GM12878 (cell line): ENCODE measurements at regions not wholly inside any gene's neighbourhood (a gene's known extent, or its start where the extent isn't known, plus 50 kb on each side); places are given as distances from the start of the nearest gene placed in this dataset.

ENCODE experiments used
- ATAC-seq: fragments of 200-7000 bp; cut with Tn5 transposase; 3 replicates; pipeline ENCODE4 v1.9.1; 2020; ENCODE audit warnings: mild to moderate bottlenecking, moderate library complexity
- BruUV-seq: library from RNA; stranded (reverse); fragments of 400-500 nt; replicated peaks from 2 replicates; lab custom pipeline; 2021; lab: Mats Ljungman, UMichigan
- CTCF ChIA-PET: fragments of 300-600 bp; sonication (Branson Sonifier 250); formaldehyde crosslinking; extraction: SDS; loops from one replicate; lab custom pipeline; 2021; ENCODE audit warnings: inconsistent platforms; lab: Yijun Ruan, JAX
- POLR2A ChIA-PET: fragments of 350-600 bp; formaldehyde crosslinking; extraction: SDS; loops from one replicate; lab custom pipeline; 2021; ENCODE audit warnings: inconsistent platforms; lab: Charles Lee
- RAD21 ChIA-PET: fragments of 300-600 bp; sonication (Branson Sonifier 250); formaldehyde crosslinking; loops from one replicate; lab custom pipeline; 2023; ENCODE audit warnings: antibody characterized with exemption; ENCODE audit not compliant: unreplicated experiment; lab: Charles Lee
- SMC1A ChIA-PET: fragments of 300-600 bp; sonication (Branson Sonifier 250); formaldehyde crosslinking; loops from one replicate; lab custom pipeline; 2023; ENCODE audit not compliant: unreplicated experiment, uncharacterized antibody; lab: Charles Lee
- DNase-seq: peaks from one replicate; pipeline ENCODE4 v3.0.0-alpha.2; 2011; ENCODE audit warnings: low read depth, low spot score
- FAIRE-seq: peaks from 3 replicates; lab custom pipeline; 2011; peaks lifted over from hg19 to GRCh38; lab: Jason Lieb, UNC
- H2AFZ ChIP-seq: 2 replicates; pipeline ENCODE4 v1.6.0; 2011; ENCODE audit warnings: low read depth, low read length, control low read depth; ENCODE audit not compliant: control insufficient read depth
- H3K27ac ChIP-seq: 2 replicates; pipeline ENCODE4 v1.5.1; 2011; ENCODE audit warnings: control low read depth; ENCODE audit not compliant: control insufficient read depth, insufficient read depth
- H3K27me3 ChIP-seq, 2 experiments: replicated peaks in 1 of 2; 2 replicates each; pipeline versions ENCODE4 v1.6.0 to v1.6.1; 2011; ENCODE audit warnings: low read length in 1 of 2; ENCODE audit not compliant: control insufficient read depth in 2 of 2, insufficient read depth in 2 of 2
- H3K36me3 ChIP-seq, 2 experiments: 2 replicates each; pipeline ENCODE4 v1.5.1; 2011; ENCODE audit warnings: low read length in 1 of 2; ENCODE audit not compliant: control insufficient read depth in 2 of 2, insufficient read depth in 2 of 2
- H3K4me1 ChIP-seq: 2 replicates; pipeline ENCODE4 v1.6.1; 2011; ENCODE audit warnings: mild to moderate bottlenecking, low read length, moderate library complexity, mixed read lengths; ENCODE audit not compliant: control insufficient read depth, insufficient read depth
- H3K4me2 ChIP-seq: 2 replicates; pipeline ENCODE4 v1.6.0; 2011; ENCODE audit warnings: control low read depth; ENCODE audit not compliant: control insufficient read depth, insufficient read depth
- H3K4me3 ChIP-seq: fragments of 200-600 bp; sonication (generic); 2 replicates; pipeline ENCODE4 v1.5.1; 2016
- H3K79me2 ChIP-seq: 2 replicates; pipeline ENCODE4 v1.6.0; 2011; ENCODE audit warnings: low read length; ENCODE audit not compliant: control insufficient read depth, insufficient read depth
- H3K9ac ChIP-seq: 2 replicates; pipeline ENCODE4 v1.8.0; 2011; ENCODE audit warnings: low read length, control low read depth, mixed read lengths; ENCODE audit not compliant: control insufficient read depth, insufficient read depth
- H3K9me3 ChIP-seq: replicated peaks from 3 replicates; pipeline ENCODE4 v1.5.1; 2011; ENCODE audit warnings: mild to moderate bottlenecking, low read length; ENCODE audit not compliant: control insufficient read depth, insufficient read depth
- H4K20me1 ChIP-seq: 2 replicates; pipeline ENCODE4 v1.6.0; 2011; ENCODE audit not compliant: control insufficient read depth, insufficient read depth
- ATF7 ChIP-seq: fragments of 450-650 bp; IDR thresholded peaks from 2 replicates; pipeline ENCODE4 v1.6.1; 2016; ENCODE audit warnings: low read depth, mild to moderate bottlenecking
- BCL11A ChIP-seq: IDR thresholded peaks from 2 replicates; pipeline ENCODE4 v1.6.1; 2011; ENCODE audit warnings: low read depth, low read length
- CBX3 ChIP-seq: fragments of 200-600 bp; sonication (generic); IDR thresholded peaks from 2 replicates; pipeline ENCODE4 v1.6.1; 2016; ENCODE audit warnings: low read depth, borderline replicate concordance
- CTCF ChIP-seq, 3 experiments: IDR thresholded peaks in 2 of 3; conservative IDR thresholded peaks in 1 of 3; 2 replicates each; pipeline ENCODE4 v1.5.1; 2011; ENCODE audit warnings: low read depth in 3 of 3, low read length in 3 of 3, mild to moderate bottlenecking in 3 of 3, control low read depth in 2 of 3, moderate library complexity in 2 of 3, inconsistent platforms in 1 of 3, mixed read lengths in 1 of 3; ENCODE audit not compliant: control insufficient read depth in 2 of 3, insufficient read depth in 1 of 3; ENCODE audit errors: extremely low read depth in 1 of 3
- LARP7 ChIP-seq: fragments of 450-650 bp; IDR thresholded peaks from 2 replicates; pipeline ENCODE4 v1.6.1; 2017; ENCODE audit warnings: mild to moderate bottlenecking
- MEF2B ChIP-seq: fragments of 450-650 bp; IDR thresholded peaks from 2 replicates; pipeline ENCODE4 v1.6.1; 2018; ENCODE audit warnings: mild to moderate bottlenecking, moderate library complexity; ENCODE audit not compliant: partially characterized antibody, poor library complexity, severe bottlenecking
- SIX5 ChIP-seq: IDR thresholded peaks from 2 replicates; pipeline ENCODE4 v1.6.1; 2011; ENCODE audit warnings: mild to moderate bottlenecking, low read depth, low read length, moderate library complexity; ENCODE audit not compliant: severe bottlenecking
- SMAD5 ChIP-seq: IDR thresholded peaks from 2 replicates; pipeline ENCODE4 v1.6.1; 2016; ENCODE audit warnings: antibody characterized with exemption, low read depth
- ZBTB11 ChIP-seq: fragments of 450-650 bp; formaldehyde crosslinking; IDR thresholded peaks from 2 replicates; pipeline ENCODE4 v1.5.0; 2022; ENCODE audit warnings: mild to moderate bottlenecking, missing genetic modification characterization
- ZBTB4 ChIP-seq: fragments of 450-650 bp; formaldehyde crosslinking; IDR thresholded peaks from 2 replicates; pipeline ENCODE4 v1.4.0; 2022; ENCODE audit warnings: mild to moderate bottlenecking, moderate library complexity
- ZNF217 ChIP-seq: fragments of 450-650 bp; IDR thresholded peaks from 2 replicates; pipeline ENCODE4 v1.6.1; 2017; ENCODE audit warnings: antibody characterized with exemption, mild to moderate bottlenecking
- ZNF687 ChIP-seq: fragments of 450-650 bp; IDR thresholded peaks from 2 replicates; pipeline ENCODE4 v1.6.1; 2017; ENCODE audit warnings: mild to moderate bottlenecking, moderate library complexity
- WGBS: methylation state at CpG from one replicate; pipeline ENCODE4 v1.1.6; 2016; ENCODE audit warnings: low lambda C conversion rate; ENCODE audit not compliant: insufficient replicate concordance, insufficient coverage; ENCODE audit errors: missing lambda C conversion rate; 5-methylcytosine and 5-hydroxymethylcytosine counted together
- in situ Hi-C: fragments of 300-500 bp; cut with MboI; formaldehyde crosslinking; loops from 9 replicates; pipeline ENCODE4 v1.14.3; 2018; ENCODE audit warnings: mixed read lengths
- intact Hi-C: fragments of 100-400 bp; cut with micrococcal nuclease; formaldehyde crosslinking; loops from one replicate; pipeline ENCODE4 v1.14.2; 2022; ENCODE audit not compliant: unreplicated experiment

- Histone ChIP-seq H3K4me3 (no peak overlapping the region), H4K20me1 (no peaks in the 10 kb centered on the region), H3K27ac (no peak overlapping the region), H3K4me1 (no peaks in the 10 kb centered on the region), H3K9ac (no peak overlapping the region), H2AFZ (no peak overlapping the region), H3K36me3 (no peaks in the 10 kb centered on the region), H3K4me2 (no peak overlapping the region), H3K79me2 (no peaks in the 10 kb centered on the region), H3K9me3 (no peaks in the 10 kb centered on the region), H3K27me3 (no peaks in the 10 kb centered on the region)
- no peak for DNase-seq
- in situ Hi-C loops: loop anchor here (25.0 kb wide), 2 partner anchors 1619 to 1919 kb away; no protein-coding TSS in a partner anchor
- no TSS peak for BruUV-seq
- WGBS: 0% methylated on average over 1 of the region's 1 CpG
- ChIA-PET POLR2A (no interaction called here), SMC1A (no interaction called here), RAD21 (no interaction called here), CTCF (no interaction called here)
- FAIRE-seq: no peak
- intact Hi-C loops: no loop called here
- peak; percentile 65 for ATAC-seq
- TF ChIP-seq MEF2B (peak; percentile 62), ZNF217 (no peak), CBX3 (no peak), ZNF687 (no peak), ZBTB4 (CRISPR knock-in tag) (no peak), ATF7 (0 out of 2 replicates have a peak, but pooled peaks have one; percentile 12), LARP7 (no peak), CTCF (IDR thresholded peaks at IDR 0.05 in 2 of 3, conservative IDR thresholded peaks at IDR 0.05 in 1 of 3; ENCODE audit: control insufficient read depth in 2 of 3, extremely low read depth in 1 of 3, insufficient read depth in 1 of 3, low read depth in 3 of 3, low read length in 3 of 3) (no peak), ZBTB11 (CRISPR knock-in tag) (no peak), SIX5 (no peak), BCL11A (no peak), SMAD5 (no peak)
Observed at GRCh38 chr3:163481738-163482137, 1596.6 kb downstream of the SI start.
